Effector memory CD8-positive, alpha-beta T cell (primary cell): ENCODE measurements at regions not wholly inside any gene's neighbourhood (a gene's known extent, or its start where the extent isn't known, plus 50 kb on each side); places are given as distances from the start of the nearest gene placed in this dataset.
"Not testable (repeated sequence)": the region's sequence is repeated elsewhere in the genome, so short reads cannot be mapped to it uniquely, and the experiment has no call there.

Experiments
- ATAC-seq: fragments of 150-1000 bp; cut with Tn5 transposase; replicated peaks from 2 replicates; pipeline ENCODE4 v1.10.0; 2021; ENCODE audit warnings: mild to moderate bottlenecking, moderate library complexity
- DNase-seq, 3 experiments: peaks; one replicate each; pipeline ENCODE4 v3.0.0; 2021
- H3K27ac Mint-ChIP-seq, 2 donors: one replicate each; pipeline ENCODE4 v1.8.0; 2022; ENCODE audit warnings: mild to moderate bottlenecking in 2 of 2, mixed read lengths in 2 of 2, moderate library complexity in 2 of 2
- H3K27me3 Mint-ChIP-seq, 2 donors: one replicate each; pipeline ENCODE4 v1.8.0; 2022; ENCODE audit warnings: mixed read lengths in 2 of 2
- H3K36me3 Mint-ChIP-seq: one replicate; pipeline ENCODE4 v1.8.0; 2022; ENCODE audit warnings: mild to moderate bottlenecking, moderate library complexity, mixed read lengths; ENCODE audit not compliant: insufficient read depth
- H3K4me1 Mint-ChIP-seq, 2 donors: one replicate each; pipeline ENCODE4 v1.8.0; 2022; ENCODE audit warnings: low read depth in 2 of 2, mixed read lengths in 2 of 2
- H3K4me3 Mint-ChIP-seq, 2 donors: one replicate each; pipeline ENCODE4 v1.8.0; 2022; ENCODE audit warnings: mild to moderate bottlenecking in 2 of 2, mixed read lengths in 2 of 2, moderate library complexity in 2 of 2
- H3K9me3 Mint-ChIP-seq, 2 donors: one replicate each; pipeline ENCODE4 v1.8.0; 2022; ENCODE audit warnings: mixed read lengths in 2 of 2

- H3K4me1 Mint-ChIP-seq, result peaks cover 0 to 4% of the 10 kb centered on the region in 2 donors
- H3K4me3 Mint-ChIP-seq, result no peak overlapping the region
- no peak for DNase-seq
- H3K9me3 Mint-ChIP-seq, result no peaks in the 10 kb centered on the region
- no peak overlapping the region for H3K27ac Mint-ChIP-seq
- no peaks in the 10 kb centered on the region for H3K36me3 Mint-ChIP-seq
- H3K27me3 Mint-ChIP-seq, result no peaks in the 10 kb centered on the region
- no peak for ATAC-seq
Measured at GRCh38 chr15:66964111-66964738, 101.2 kb upstream of the SMAD3 start.

- Mint-ChIP-seq H3K9me3 (no peaks in the 10 kb centered on the region), H3K27me3 (no peaks in the 10 kb centered on the region), H3K4me3 (no peak overlapping the region), H3K27ac (no peak overlapping the region), H3K4me1 (peaks cover 0 to 4% of the 10 kb centered on the region in 2 donors), H3K36me3 (no peaks in the 10 kb centered on the region)
- DNase-seq (no peak), ATAC-seq (no peak)
Measured at GRCh38 chr15:66964791-66965190, 100.6 kb upstream of the SMAD3 start.

DNA sequence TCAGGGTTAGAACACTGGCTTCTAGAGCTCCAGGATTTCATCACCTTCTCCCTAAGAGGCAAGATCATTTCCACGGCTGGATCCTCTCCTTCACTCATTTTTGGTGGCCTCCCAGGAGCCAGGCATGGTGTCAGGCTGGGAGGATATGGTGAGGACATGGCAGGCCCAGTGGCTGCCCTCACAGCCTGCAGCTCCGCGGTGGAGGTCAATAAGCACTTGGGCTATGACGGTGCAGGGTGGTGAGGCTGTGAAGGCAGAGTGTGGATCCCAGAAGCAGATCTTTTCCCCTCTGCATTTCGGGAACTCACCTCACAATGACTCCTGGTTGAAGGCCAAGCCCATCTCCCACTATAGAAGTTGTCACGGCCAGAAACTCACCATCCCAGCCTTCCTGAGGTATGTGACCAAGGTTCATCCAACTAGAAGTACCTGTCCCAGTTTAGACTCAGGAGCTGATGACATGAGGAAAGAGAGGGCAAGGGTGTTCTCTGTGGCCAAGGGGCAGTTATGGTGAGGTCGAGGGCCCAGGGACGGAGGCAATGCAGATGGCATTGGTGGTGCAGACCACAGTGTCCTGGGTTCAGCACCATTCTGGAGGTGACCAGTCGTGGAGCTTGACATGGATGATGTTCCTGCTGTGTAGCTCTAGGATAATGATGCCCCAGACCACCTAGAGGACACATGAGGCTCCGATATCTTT lies 100.1 kb upstream of the SMAD3 start:
- DNase-seq (no peak), ATAC-seq (no peak)
- no peak overlapping the region for H3K4me3 Mint-ChIP-seq
- H3K9me3 Mint-ChIP-seq, result no peaks in the 10 kb centered on the region
- H3K27me3 Mint-ChIP-seq, result no peaks in the 10 kb centered on the region
- H3K4me1 Mint-ChIP-seq, result peaks cover 0 to 4% of the 10 kb centered on the region in 2 donors
- no peak overlapping the region for H3K27ac Mint-ChIP-seq
- H3K36me3 Mint-ChIP-seq, result no peaks in the 10 kb centered on the region

DNA sequence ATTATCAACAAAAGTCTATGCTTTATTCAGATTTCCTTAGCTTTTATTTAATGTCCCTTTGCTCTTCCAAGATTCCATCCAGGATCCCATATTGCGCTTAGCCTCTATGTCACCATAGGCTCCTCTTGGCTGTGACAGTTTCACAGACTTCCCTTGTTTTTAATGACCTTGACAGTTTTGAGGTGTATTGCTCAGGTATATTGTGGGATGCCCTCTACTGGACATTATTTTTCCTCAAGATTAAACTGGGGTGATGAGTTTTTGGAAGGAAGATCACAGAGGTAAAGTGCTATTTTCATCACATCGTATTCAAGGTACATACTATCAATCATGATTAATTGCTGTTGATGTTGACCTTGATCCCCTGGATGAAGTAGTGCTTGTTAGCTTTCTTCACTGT lies 99.1 kb upstream of the SMAD3 start:
- Mint-ChIP-seq H3K4me3 (no peak overlapping the region), H3K4me1 (peaks cover 0 to 4% of the 10 kb centered on the region in 2 donors), H3K27me3 (no peaks in the 10 kb centered on the region), H3K9me3 (no peaks in the 10 kb centered on the region), H3K36me3 (no peaks in the 10 kb centered on the region), H3K27ac (no peak overlapping the region)
- DNase-seq, result no peak
- ATAC-seq, result no peak

GRCh38 chr15:66968806-66969596 lies 96.4 kb upstream of the SMAD3 start:
- Mint-ChIP-seq H3K4me3 (no peak overlapping the region), H3K27ac (no peak overlapping the region), H3K4me1 (peaks cover 0 to 4% of the 10 kb centered on the region in 2 donors), H3K27me3 (peaks cover 0 to 9% of the 10 kb centered on the region in 2 donors), H3K36me3 (no peaks in the 10 kb centered on the region), H3K9me3 (no peaks in the 10 kb centered on the region)
- no peak for DNase-seq
- ATAC-seq, result no peak

GRCh38 chr15:66974131-66974530 lies 91.3 kb upstream of the SMAD3 start:
- not testable (repeated sequence) for H3K4me1 Mint-ChIP-seq, H3K27ac Mint-ChIP-seq, H3K9me3 Mint-ChIP-seq, H3K36me3 Mint-ChIP-seq, H3K4me3 Mint-ChIP-seq, ATAC-seq, DNase-seq
- H3K27me3 Mint-ChIP-seq, result peaks cover 13 to 32% of the 10 kb centered on the region in 2 donors

GRCh38 chr15:66976106-66976640 lies 89.2 kb upstream of the SMAD3 start:
- peaks cover 13 to 32% of the 10 kb centered on the region in 2 donors for H3K27me3 Mint-ChIP-seq
- H3K4me3 Mint-ChIP-seq, ATAC-seq, H3K27ac Mint-ChIP-seq, H3K4me1 Mint-ChIP-seq, H3K36me3 Mint-ChIP-seq, H3K9me3 Mint-ChIP-seq, DNase-seq: not testable (repeated sequence)

GRCh38 chr15:66980326-66980725 lies 85.1 kb upstream of the SMAD3 start:
- not testable (repeated sequence) for H3K4me1 Mint-ChIP-seq, H3K27ac Mint-ChIP-seq, H3K36me3 Mint-ChIP-seq, DNase-seq, ATAC-seq, H3K4me3 Mint-ChIP-seq, H3K9me3 Mint-ChIP-seq
- H3K27me3 Mint-ChIP-seq, result peaks cover 35 to 48% of the 10 kb centered on the region in 2 donors

GRCh38 chr15:66981771-66982170 lies 83.6 kb upstream of the SMAD3 start:
- Mint-ChIP-seq H3K4me3 (no peak overlapping the region), H3K27ac (no peak overlapping the region), H3K27me3 (peaks cover 35 to 47% of the 10 kb centered on the region in 2 donors), H3K9me3 (no peaks in the 10 kb centered on the region), H3K4me1 (peaks cover 3 to 5% of the 10 kb centered on the region in 2 donors), H3K36me3 (no peaks in the 10 kb centered on the region)
- DNase-seq, result no peak
- no peak for ATAC-seq

- Mint-ChIP-seq H3K36me3 (no peaks in the 10 kb centered on the region), H3K4me1 (peaks cover 3 to 5% of the 10 kb centered on the region in 2 donors), H3K9me3 (no peaks in the 10 kb centered on the region), H3K4me3 (no peak overlapping the region), H3K27ac (no peak overlapping the region), H3K27me3 (peaks cover 35 to 42% of the 10 kb centered on the region in 2 donors)
- DNase-seq (no peak), ATAC-seq (no peak)
Measured at GRCh38 chr15:66982250-66982649, 83.2 kb upstream of the SMAD3 start.

GRCh38 chr15:66982816-66983215 lies 82.6 kb upstream of the SMAD3 start:
- no peaks in the 10 kb centered on the region for H3K36me3 Mint-ChIP-seq
- H3K4me3 Mint-ChIP-seq, result no peak overlapping the region
- peaks cover 35 to 44% of the 10 kb centered on the region in 2 donors for H3K27me3 Mint-ChIP-seq

DNA sequence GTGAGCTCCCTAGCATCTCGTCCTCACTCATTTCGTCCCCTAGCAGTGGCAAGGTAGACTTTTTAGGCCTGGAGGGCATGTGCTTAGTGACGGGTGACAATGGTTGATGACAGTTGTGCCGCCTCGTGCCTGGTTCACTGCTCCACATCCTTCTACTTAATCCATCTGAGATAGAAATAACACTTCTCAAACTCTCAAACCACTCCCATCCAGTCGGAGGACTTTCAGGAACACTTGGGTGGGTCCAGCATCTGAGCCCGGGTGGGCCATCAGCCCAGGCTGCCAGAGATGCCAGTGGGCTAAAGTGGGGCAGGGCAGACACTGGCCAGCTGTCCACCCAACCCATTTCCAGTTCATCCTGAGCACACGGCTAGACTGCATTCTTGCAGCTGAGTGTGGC lies 79.7 kb upstream of the SMAD3 start:
- no peak for ATAC-seq
- peaks cover under 1 to 1% of the 10 kb centered on the region in 2 donors for H3K4me1 Mint-ChIP-seq

More at GRCh38 chr15:66982816-66983215, 82.6 kb upstream of the SMAD3 start:
- Mint-ChIP-seq H3K9me3 (no peaks in the 10 kb centered on the region), H3K4me1 (peaks cover 3 to 5% of the 10 kb centered on the region in 2 donors), H3K27ac (no peak overlapping the region)
- ATAC-seq (no peak), DNase-seq (no peak)

GRCh38 chr15:66986951-66987350 lies 78.5 kb upstream of the SMAD3 start:
- Mint-ChIP-seq H3K27ac (no peak overlapping the region), H3K36me3 (no peaks in the 10 kb centered on the region), H3K4me1 (no peaks in the 10 kb centered on the region), H3K27me3 (peaks cover 35 to 56% of the 10 kb centered on the region in 2 donors), H3K9me3 (no peaks in the 10 kb centered on the region), H3K4me3 (no peak overlapping the region)
- ATAC-seq (no peak), DNase-seq (no peak)

More for the DNA sequence above, 79.7 kb upstream of the SMAD3 start:
- Mint-ChIP-seq H3K4me3 (no peak overlapping the region), H3K27me3 (peaks cover 35 to 56% of the 10 kb centered on the region in 2 donors), H3K36me3 (no peaks in the 10 kb centered on the region), H3K27ac (no peak overlapping the region), H3K9me3 (no peaks in the 10 kb centered on the region)
- no peak for DNase-seq
